Stimulated activated CD4-positive, alpha-beta T cell treated with anti-CD3 and anti-CD28 coated beads, Interleukin-2, amount 100 ng/mL, for 48 hours (primary cell): ENCODE measurements at regions not wholly inside any gene's neighbourhood (a gene's known extent, or its start where the extent isn't known, plus 50 kb on each side); places are given as distances from the start of the nearest gene placed in this dataset.
"Not testable (repeated sequence)": the region's sequence is repeated elsewhere in the genome, so short reads cannot be mapped to it uniquely, and the experiment has no call there.

ENCODE experiments used
- DNase-seq, 2 donors: peaks; one replicate each; pipeline ENCODE4 v3.0.0-alpha.2; 2020

DNA sequence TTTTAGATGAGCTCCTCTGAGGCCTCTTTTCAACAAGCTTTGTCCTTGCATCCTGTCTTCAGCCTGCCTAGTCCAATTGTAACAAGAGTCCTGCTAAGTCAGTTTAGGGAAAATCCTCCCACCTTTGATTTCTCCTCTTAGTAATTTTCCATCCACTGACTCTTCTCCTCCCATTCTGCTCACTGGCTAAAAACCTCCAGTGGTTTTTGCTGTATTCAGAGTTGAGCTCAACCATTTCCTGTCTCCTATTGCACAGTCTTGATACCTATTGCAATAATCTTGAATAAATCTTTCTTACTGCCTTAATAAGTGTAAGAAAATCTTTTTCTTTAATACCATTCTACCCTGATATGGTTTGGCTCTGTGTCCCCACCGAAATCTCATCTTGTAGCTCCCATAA is 117.8 kb upstream of the ENPP6 start:
- DNase-seq = no peak

DNA sequence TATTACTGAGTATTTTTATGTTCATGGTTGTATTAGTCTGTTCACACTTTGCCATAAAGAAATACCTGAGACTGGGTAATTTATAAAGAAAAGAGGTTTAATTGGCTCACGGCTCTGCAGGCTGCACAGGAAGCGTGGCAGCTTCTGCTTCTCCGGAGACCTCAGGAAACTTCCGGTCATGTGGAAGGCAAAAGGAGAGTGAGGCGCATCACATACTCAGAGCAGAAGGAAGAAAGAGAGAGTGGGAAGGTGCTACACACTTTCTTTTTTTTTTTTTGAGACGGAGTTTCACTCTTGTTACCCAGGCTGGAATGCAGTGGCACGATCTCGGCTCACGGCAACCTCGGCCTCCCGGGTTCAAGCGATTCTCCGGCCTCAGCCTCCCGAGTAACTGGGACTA is 115.8 kb upstream of the ENPP6 start:
- DNase-seq = not testable (repeated sequence)

GRCh38 chr4:184331268-184331995 is 113.8 kb upstream of the ENPP6 start:
- no peak for DNase-seq

DNA sequence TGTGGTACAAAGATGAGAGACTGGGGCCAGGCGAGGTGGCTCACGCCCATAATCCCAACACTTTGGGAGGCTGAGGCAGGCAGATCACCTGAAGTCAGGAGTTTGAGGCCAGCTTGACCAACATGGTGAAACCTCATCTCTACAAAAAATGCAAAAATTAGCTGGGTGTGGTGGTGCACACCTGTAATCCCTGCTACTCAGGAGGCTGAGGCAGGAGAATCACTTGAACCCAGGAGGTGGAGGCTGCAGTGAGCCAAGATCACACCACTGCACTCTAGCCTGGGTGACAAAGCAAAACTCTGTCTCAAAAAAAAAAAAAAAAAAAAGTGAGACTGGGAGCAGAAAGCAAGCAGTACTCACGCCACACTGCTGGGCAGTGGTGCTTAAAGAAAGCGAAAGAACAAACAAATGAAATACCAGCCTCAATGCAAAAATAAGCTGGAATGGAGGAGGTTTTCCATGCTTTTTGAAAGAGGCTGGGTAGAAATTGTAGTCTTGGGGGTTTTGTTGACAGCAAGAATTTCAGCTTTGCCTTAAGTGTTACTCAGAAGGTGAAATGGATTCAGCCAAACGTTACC is 112.9 kb upstream of the ENPP6 start:
- DNase-seq = not testable (repeated sequence)

- DNase-seq = no peak
These were observed 112.2 kb upstream of the ENPP6 start for GRCh38 chr4:184329659-184330400.

GRCh38 chr4:184329235-184329634 is 111.6 kb upstream of the ENPP6 start:
- DNase-seq = no peak

- no peak for DNase-seq
These were observed 110.5 kb upstream of the ENPP6 start for GRCh38 chr4:184328022-184328736.

DNA sequence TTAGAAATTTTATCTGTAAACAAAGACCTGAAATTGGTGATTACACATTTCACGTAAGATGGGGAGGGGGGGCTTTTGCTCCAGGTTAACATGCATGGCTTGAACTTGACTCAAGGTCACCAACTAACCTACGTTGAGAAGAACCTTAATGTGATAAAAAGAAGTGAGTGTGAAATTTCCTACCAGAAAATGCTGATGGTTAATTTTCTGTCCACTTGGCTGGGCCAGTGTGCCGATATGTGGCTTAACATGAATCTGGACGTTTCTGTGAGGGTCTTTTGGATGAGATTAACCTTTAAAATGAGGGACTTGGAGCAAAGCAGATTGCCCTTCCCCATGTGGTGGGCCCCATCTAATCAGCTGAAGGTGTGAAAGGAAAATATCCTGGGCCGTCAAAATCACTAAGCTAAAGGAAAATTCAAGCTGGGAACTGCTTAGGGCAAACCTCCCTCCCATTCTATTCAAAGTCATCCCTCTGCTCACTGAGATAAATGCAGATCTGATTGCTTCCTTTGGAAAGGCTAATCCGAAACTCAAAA is 107.3 kb upstream of the ENPP6 start:
- DNase-seq = no peak

- DNase-seq = no peak
These were observed 104.8 kb upstream of the ENPP6 start for GRCh38 chr4:184322328-184323025.

DNA sequence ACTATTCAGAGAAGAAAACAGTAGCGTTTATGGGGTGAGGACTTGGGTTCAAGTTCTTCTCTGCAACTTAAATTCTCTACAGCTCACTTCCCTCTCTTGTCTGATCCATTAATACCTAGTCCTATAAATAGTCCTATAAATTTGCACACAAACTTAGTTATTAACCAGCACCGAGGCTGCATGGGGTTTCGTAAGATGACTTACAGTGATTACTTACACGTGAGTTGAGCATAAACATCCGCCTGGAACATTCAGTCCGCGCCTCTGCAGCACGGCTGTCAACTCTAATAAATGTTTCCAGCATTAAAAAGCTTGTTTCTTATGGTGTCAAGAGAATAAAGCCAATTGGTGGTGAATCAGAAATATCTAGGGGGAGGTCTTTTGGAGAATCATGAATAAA is 103.0 kb upstream of the ENPP6 start:
- no peak for DNase-seq

- no peak for DNase-seq
These were observed 101.2 kb upstream of the ENPP6 start for GRCh38 chr4:184318852-184319251.

DNA sequence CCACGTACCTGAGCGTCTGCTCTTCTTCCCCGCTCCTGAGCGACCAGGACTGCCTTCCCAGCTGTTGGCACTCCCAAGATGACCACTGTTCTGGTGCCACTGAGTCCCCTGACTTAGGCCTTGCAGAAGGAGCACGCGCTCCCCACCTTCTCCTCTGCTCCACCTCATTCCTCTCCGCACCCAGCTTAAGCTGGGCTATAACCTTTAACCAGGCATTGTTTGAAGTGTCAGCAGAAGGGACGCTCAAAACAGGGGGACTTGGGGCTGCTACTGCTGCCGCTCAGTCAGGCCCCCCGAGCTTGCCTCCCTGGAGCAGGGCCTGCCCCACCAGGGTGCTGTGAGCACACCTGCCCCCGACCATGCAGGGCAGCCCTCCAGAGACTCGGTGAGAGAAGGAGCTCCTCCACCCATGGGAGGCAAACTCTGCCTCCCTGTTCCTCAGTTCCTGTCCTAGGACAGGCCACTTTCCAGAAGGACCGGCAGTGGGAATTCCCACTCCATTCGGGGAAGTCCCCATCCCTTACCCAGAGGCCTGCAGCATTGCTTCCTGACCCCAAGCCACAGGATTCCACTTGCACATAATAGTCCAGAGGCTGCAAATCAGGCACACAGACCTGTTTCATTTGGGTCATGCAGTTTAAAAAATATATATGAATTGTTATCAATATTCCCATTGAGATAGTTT is 99.7 kb upstream of the ENPP6 start:
- no peak for DNase-seq

GRCh38 chr4:184316821-184317220 is 99.1 kb upstream of the ENPP6 start:
- no peak for DNase-seq

DNA sequence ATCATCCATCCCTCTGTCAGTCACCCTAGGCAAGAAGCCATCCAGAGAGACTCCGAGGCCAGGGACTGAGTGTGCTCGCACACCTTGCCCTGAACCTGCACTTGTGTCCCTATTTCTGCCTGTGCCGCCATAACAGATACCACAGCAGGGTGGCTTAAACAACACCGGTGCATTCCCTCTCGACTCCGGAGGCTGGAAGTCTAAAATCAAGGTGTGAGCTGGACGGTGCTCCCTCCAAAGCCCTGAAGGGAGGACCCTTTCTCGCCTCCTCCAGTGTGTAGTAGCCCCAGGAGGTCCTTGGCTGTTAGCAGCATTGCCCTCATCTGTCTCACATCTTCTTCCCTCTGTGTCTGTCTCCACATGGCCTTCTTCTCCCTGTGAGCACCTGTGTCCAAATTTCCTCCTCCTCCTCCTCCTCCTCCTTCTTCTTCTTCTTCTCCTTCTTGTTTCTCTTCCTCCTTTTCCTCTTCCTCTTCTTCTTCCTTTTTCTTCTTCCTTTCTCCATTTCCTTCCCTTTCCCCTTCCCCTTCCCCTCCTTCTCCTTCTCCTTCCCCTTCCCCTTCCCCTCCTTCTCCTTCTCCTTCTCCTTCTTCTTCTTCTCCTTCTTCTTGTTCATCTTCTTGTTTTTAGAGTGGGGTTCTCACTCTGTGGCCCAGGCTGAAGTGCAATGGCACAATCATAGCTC is 98.1 kb upstream of the ENPP6 start:
- no peak for DNase-seq

DNA sequence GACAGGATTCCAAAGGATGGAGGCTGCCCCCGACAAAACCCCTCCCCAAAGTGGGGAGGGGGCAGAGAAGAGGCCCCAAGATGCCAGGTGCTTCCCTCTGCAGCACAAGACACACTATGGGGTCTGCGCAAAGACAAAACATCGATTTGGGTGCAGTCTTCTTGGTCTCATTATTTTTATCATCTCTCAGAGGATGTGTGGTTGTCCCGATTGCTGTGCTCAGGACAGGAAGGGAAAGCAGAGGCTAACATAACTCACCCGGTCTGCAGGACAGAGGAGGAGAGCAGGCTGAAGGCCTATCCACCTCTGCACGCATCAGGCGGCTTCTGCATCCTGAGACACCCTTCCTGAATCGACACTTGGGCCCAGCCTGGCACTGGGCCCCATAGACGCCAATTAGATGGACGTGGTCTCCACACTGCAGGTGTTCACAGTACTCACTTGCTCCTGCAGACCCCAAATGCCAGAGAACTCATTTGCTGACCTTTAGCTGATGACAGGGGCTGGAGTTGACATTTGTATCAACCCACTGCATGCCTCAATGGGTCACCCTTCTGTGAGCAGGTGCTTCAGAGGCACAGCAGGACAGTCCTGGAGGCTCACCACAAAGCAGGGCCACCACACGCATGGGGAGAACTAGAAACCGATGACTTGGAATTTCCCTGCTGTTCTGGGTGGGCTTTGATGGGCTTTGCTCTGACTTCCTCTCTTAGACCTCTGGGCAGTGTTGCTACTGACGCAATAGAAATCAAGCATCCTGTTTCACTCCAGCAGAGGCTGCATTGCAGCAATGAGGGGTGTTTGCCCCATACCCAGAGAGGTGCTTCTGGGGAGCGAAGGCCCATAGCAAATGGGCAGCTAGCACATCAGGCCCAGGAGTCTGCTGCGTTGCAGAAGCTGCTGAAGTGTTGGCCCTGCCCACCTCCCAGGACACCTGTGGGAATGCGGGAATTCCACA is 96.3 kb upstream of the ENPP6 start:
- DNase-seq = no peak

DNA sequence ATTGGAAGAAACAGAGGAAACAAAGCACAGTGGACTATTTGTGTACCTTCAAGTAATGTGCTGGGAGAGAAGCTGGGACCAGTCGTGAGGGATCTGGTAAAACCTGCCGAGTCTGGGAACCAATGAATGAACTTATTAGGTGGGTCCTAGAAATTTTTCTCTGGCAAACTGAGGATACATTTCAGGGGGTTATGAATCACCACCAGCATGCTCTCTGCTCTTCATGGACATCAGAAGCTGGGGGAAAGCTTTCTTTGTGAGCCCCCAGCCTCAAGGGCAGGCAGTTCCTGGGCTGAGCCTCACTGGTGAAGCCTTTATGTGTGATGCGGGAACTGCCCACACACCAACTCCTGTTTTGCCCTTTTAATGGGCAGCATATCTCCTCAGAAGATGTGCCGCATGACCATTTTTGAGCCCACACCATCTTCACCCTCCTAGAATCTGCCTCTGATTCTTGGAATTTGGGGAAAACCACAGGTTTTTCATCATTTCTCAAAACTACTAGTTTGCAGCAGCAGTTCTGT is 95.4 kb upstream of the ENPP6 start:
- DNase-seq = no peak

DNA sequence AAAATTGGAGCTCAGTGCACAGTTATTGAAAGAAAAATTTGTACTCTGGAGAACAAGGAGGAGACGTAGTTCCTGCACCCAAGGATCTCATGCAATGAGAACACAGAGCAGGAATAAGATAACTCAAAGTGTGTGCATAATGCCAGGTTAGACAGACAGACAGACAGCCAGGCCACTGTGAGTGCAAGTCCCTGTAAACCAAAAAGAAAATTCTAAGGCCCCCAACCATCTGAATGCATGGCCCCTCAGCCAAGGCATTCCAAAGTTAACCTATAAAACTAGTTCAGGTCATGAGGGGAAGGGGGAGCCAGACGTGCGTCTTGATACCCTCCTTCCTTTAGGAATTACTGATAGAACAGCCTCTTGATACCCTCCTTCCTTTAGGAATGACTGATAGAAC is 94.5 kb upstream of the ENPP6 start:
- DNase-seq = no peak

DNA sequence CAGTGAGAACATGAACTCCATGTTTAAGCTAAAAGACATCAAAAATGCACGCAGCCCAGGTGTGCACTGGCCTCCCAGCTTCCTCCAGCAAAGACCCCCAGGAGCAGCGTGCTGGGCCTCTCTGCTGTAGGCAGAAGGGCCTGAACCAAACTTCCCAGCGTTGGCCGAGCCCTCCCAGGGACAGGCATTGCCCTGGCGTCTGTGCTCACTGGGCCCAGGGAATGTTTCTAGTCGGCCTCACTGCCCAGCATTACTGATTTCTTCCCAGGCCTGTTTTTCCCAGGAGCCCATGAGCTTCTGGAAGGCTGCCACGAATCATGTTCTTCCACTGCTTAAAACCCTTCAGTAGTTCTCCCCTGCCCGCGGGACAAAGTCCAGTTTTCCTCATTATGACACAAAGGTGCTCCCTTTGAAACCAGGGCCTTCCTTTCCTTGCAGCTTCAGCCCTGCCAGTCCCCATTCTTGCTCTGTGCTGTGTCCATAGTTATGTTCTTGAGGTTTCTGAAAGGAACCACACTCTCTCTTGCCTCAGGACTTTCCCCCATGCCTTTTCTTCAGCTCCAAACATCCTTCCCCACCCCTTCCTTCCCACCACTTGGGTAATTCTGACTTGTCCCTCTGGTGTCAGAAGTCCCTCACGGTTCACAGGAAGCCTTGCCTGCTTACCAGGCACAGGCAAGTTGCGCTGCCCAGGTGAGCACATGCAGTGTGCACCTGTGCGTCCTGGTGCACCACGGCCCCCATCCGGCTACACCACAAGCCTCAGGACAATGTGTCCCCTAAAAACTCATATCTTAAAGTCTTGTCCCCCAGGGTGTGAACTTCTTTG is 93.4 kb upstream of the ENPP6 start:
- no peak for DNase-seq

GRCh38 chr4:184310171-184310567 is 92.5 kb upstream of the ENPP6 start:
- DNase-seq = peak in 1 of 2 donors; percentile 32
